Nucleus accumbens (tissue), 56 donors: ENCODE measurements at regions not wholly inside any gene's neighbourhood (a gene's known extent, or its start where the extent isn't known, plus 50 kb on each side); places are given as distances from the start of the nearest gene placed in this dataset.

Experiments
- DNase-seq, 56 donors: peaks; one replicate each; lab custom pipeline; 2025; lab: John Stamatoyannopoulos, UW

GRCh38 chr4:66647476-66647875, 897.8 kb downstream of the CENPC start:
- DNase-seq = no peak

- no peak for DNase-seq
Measured at GRCh38 chr4:66640233-66640990, 904.9 kb downstream of the CENPC start.

GRCh38 chr4:66639361-66639760, 905.9 kb downstream of the CENPC start:
- no peak for DNase-seq

GRCh38 chr4:66636349-66636748, 909.0 kb downstream of the CENPC start:
- DNase-seq = no peak

DNA sequence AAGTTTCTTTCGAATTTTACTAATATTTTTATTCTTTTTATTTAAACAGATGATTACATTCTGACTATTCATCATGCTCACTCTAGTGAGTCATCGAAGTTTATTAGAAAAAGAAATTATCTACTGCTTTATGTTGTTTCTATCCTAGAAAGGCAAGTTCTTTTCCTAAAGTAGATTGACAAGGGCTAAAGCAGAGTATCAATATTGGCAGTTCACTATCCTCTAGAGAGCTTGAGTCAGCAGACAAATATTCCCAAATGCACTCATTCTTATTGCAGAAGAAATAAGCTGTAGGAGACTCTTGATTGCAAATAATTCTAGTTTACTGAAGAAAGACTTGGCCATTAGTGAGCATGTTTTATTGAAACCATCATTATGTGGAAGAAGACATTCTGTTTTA, 911.8 kb downstream of the CENPC start:
- DNase-seq = no peak

- DNase-seq = no peak
Measured at GRCh38 chr4:66629927-66630326, 915.4 kb downstream of the CENPC start.

DNA sequence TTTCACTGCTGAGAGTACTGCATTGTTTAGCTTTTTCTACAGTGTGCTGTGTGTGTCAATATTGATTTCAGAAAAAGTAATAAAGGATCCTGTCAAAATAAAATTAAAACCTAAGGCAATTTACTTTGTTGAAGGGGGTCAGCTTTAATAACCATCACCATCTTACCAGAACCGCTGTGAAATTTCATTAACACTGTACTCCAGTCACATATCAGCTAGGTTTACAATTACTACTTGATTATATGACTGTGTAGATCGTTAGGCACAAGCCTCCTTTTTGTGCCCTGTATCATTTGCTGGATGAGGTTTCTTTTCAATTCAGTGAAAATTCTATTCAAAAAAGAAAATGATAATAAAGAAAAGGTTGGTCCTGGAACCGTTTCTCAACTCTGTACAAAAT, 917.2 kb downstream of the CENPC start:
- DNase-seq = no peak

DNA sequence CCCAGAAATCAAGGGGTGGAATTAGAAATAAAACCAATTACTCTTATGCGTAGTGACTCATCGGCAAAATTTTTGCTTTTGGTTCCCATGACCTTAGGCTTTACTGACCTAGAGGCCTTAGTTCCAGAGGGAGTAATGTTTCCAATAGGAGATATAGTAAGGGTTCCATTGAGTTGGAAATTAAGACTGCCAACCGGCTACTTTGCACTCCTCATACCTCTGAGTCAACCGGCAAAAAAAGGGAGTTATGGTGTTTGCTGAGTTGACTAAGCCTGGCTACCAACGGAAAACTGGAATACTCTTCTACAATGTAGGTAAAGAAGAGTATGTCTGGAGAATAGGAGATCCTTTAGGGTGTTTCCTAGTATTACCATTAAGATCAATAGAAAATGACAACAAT, 919.8 kb downstream of the CENPC start:
- no peak for DNase-seq

DNA sequence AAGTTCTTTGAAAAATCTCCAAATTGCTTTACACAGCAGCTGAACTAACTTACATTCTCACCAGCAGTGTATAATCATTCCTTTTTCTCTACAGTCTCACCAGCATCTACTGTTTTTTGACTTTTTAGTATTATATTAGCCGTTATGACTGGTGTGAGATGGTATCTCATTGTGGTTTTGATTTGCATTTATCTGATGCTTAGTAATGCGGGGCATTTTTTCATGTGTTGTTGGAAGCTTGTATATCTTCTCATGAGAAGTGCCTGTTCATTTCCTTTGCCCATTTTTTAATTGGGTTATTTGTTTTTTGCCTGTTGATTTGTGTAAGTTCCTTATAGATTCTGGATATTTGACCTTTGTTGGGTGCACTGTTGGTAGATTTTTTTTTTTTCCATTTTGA, 931.7 kb downstream of the CENPC start:
- no peak for DNase-seq

DNA sequence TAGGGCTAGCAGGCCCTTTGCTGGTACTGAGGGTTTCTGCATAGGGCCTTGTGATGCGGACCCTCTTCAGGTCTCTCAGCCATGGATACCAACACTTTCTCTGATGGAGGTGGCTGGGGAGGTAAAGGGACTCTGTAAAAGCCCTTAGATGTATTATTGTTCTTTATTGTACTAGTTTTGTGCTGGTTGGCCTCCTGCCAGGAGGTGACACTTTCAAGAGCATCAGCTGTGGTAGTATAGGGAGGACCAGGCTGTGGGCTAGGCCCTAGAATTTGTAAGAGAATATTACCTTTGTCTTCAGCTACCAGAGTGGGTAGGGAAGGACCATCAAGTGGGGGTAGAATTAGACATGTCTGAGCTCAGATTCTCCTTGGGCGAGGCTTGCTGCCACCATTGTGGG, 936.3 kb downstream of the CENPC start:
- no peak for DNase-seq

- no peak for DNase-seq
Measured at GRCh38 chr4:66606908-66607307, 936.6 kb upstream of the EPHA5 start.

GRCh38 chr4:66606215-66606614, 935.9 kb upstream of the EPHA5 start:
- no peak for DNase-seq

DNA sequence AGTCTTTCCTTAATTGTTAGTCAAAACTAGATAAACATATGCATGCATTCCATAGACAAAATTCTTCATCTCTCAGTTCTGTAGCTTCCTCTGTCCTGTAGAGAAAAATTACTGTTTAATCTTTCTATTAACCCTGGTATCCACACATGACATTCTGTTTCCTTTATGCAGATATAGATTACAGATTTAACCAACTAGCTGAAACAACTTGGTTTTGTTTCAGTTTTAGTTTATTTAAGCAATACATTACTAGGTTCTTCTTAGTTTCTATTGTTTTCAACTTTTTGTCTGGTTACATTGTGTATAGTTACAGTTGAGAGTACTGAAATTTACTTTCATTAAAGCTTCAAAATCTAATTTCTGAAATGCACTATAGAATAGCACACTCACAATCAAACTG, 933.9 kb upstream of the EPHA5 start:
- no peak for DNase-seq

DNA sequence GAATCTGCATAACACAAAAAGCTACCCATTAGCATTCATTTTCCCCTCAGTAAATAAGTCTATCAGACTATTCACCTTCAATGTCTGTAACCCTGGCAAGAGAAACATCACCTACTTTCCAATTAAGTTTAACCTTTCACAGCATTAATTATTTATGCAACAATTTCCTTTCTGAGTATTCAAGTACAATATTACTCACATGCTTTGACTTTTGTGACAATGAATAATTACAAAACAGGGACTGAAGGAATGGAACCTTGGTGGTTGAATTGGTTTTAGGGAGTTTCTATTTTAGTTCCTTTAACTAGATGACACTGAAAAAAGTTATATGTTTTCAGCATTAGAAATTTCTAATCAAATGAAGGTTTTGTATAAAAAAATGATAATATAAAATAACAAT, 932.3 kb upstream of the EPHA5 start:
- no peak for DNase-seq

- DNase-seq = no peak
Measured at GRCh38 chr4:66591968-66592367, 921.7 kb upstream of the EPHA5 start.

GRCh38 chr4:66590488-66591215, 920.4 kb upstream of the EPHA5 start:
- no peak for DNase-seq

DNA sequence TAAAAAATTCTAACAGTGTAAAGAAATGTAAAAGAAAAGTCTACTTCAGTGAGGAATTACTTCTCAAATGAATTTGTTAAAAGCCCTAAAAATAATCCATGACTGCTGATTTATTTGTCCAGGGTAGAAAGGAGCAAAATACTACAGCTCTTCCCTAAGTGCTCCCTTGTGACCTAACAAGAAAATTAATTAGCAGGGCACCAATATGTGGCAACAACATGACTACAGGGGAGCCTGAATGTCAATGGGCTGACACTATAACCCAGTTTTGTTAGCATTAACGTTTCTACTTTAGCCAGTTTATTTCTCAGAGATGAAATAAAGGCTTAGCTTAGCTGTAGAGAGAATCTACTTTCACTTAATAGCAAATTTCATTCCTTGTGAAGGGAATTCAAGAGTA, 918.9 kb upstream of the EPHA5 start:
- DNase-seq = no peak

DNA sequence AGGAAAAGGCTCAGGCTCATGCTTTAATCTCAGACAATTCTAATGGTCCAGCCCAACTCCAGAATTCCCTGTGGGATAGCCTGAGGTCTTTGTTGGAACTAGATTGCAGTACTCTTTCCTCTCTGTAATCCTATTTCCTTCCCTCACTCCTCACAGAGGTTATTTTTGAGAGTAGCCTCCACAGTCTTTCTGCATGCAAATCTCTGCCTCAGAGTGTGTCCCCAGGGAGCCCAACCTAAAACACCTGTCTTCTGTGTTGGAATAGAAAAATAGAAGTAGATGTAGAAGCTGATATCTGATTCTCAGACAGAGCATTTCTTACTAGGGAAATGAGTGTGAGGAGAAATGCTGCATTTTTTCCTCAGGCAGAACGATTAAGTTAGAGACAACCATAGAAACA, 915.5 kb upstream of the EPHA5 start:
- DNase-seq = no peak

- no peak for DNase-seq
Measured at GRCh38 chr4:66577922-66578321, 907.6 kb upstream of the EPHA5 start.

DNA sequence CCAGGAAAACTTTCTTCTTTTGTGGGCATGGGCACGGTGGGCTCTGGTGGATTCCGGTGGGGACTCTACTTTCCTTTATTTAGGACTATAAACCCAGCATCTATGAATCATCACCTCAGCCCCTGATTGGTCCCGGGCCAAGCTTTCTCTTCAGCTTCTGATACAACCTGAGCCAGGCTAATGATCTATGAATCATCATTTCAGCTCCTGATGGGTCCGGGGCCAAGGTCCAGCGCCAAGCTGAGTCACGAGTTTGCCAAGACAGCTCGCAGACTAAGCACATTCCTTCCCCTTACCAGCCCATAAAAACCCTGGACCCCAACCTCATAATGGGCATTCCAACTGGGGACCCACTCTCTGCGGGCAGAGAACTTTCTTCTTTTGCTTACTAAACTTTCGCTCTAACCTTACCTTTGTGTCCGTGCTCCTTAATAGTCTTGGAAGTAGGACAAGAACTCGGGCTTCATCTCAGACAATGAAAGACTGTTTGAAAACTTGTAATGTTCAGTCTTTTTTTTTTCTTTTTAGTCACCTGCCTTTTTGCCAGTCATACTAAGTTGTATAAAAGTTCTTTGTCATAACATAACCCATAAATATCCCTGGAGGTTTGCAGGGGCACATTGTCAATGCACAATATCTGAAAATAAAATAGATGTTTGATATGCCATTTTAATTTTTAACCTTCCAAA, 904.9 kb upstream of the EPHA5 start:
- DNase-seq = no peak

DNA sequence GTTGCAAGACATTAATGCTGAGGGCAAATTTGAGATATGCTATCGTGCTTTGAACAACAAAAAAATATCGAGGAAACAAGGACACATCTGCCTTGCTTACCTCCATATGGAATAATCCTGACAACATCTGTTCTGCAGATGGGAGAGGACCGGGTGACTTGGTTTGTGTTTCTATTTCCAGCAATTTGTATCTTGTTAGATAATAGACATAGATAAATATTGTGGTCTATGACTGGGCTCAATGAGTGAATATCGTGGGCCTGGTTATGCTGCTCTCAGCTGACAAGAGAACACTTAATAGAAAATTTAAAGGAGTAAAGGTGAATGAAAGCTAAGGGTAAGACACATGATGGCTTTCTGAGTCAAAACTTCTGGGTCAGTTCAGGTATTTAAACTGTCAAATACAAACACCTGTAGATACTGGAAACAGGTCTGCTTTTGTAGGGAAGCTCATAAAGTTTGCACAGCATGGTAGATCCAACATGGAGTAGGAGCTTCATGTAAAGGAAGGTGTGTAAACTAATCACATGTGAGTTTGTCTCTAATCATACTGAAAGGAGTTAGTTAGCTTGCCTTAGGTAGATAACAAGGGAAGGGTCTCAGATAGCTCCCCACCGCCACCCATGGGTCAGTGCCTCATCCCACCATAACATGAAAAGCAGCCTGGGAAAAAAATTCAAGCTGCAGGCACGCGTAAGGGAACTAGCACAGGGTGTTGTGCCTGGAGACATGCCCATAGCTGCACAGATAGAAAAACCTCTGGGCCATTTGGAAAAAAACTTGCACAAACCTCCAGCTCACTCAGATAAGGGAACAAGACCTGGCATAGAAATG, 904.1 kb upstream of the EPHA5 start:
- DNase-seq = no peak
